A549 (cell line): ENCODE measurements at regions not wholly inside any gene's neighbourhood (a gene's known extent, or its start where the extent isn't known, plus 50 kb on each side); places are given as distances from the start of the nearest gene placed in this dataset.

Experiments used
- CTCF ChIP-seq: fragments of >200 bp; sonication (Bioruptor Twin); formaldehyde crosslinking; IDR thresholded peaks from 3 replicates; pipeline ENCODE4 v1.5.1; 2016
- FOSL2 ChIP-seq, 2 experiments: fragments of 450-650 bp in 1 of 2; fragments of >200 bp in 1 of 2; sonication (Bioruptor Twin) in 1 of 2; formaldehyde crosslinking; IDR thresholded peaks; 2 replicates each; pipeline versions ENCODE4 v1.5.0 to v1.6.1; 2016 to 2020; ENCODE audit warnings: mild to moderate bottlenecking in 1 of 2, moderate library complexity in 1 of 2
- HDAC2 ChIP-seq: fragments of 200-600 bp; sonication (generic); IDR thresholded peaks from 2 replicates; pipeline ENCODE4 v1.6.1; 2016
- HOXA7 ChIP-seq: fragments of 250-450 bp; sonication (Bioruptor Pico); IDR thresholded peaks from 2 replicates; pipeline ENCODE4 v1.5.0; 2020; ENCODE audit warnings: mild to moderate bottlenecking, moderate library complexity
- JUNB ChIP-seq: fragments of >200 bp; sonication (Bioruptor Twin); formaldehyde crosslinking; IDR thresholded peaks from 2 replicates; pipeline ENCODE4 v1.6.1; 2016
- MYC ChIP-seq: IDR thresholded peaks from 2 replicates; pipeline ENCODE4 v1.6.1; 2012; ENCODE audit warnings: mild to moderate bottlenecking, inconsistent platforms, low read length, improper control_type of control experiment, borderline replicate concordance
- NPAS2 ChIP-seq: fragments of 250-450 bp; sonication (Bioruptor Pico); IDR thresholded peaks from 2 replicates; pipeline ENCODE4 v1.8.0; 2022; ENCODE audit warnings: mild to moderate bottlenecking, moderate library complexity, borderline replicate concordance
- PBX3 ChIP-seq: IDR thresholded peaks from 2 replicates; pipeline ENCODE4 v1.6.1; 2012
- POLR2A ChIP-seq: IDR thresholded peaks from 2 replicates; pipeline ENCODE4 v1.6.1; 2012; ENCODE audit warnings: mild to moderate bottlenecking, low read length
- USF2 ChIP-seq: fragments of 450-650 bp; IDR thresholded peaks from 2 replicates; pipeline ENCODE4 v1.6.1; 2014; ENCODE audit warnings: antibody characterized with exemption

DNA sequence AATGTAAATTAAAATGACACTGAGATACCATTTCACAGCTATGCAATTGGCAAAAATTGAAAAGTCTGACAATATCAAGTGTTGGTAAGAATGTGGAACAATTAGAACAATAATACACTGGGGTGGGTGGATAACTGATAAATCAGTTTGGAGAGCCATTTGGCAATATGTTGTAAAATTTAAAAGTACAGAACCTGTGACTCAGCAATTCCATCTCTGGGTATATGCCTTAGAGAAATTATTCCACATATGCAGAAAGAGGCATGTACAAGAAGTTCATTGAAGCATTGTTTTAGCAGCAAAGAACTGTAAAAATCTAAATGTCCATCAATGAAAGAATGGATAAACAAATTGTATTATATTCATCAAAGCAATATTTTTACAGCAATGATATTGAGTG lies 89.3 kb upstream of the NR3C1 start:
- TF ChIP-seq FOSL2 (IDR thresholded peaks at IDR 0.05) (no peak), FOSL2 (CRISPR knock-in tag; IDR thresholded peaks at IDR 0.05) (no peak), HDAC2 (no peak), POLR2A (no peak), CTCF (no peak), PBX3 (no peak), MYC (no peak), HOXA7 (CRISPR knock-in tag) (no peak), JUNB (no peak), USF2 (no peak), NPAS2 (no peak)
